ENCODE measurements at regions not wholly inside any gene's neighbourhood (a gene's known extent, or its start where the extent isn't known, plus 50 kb on each side); places are given as distances from the start of the nearest gene placed in this dataset.

DNA sequence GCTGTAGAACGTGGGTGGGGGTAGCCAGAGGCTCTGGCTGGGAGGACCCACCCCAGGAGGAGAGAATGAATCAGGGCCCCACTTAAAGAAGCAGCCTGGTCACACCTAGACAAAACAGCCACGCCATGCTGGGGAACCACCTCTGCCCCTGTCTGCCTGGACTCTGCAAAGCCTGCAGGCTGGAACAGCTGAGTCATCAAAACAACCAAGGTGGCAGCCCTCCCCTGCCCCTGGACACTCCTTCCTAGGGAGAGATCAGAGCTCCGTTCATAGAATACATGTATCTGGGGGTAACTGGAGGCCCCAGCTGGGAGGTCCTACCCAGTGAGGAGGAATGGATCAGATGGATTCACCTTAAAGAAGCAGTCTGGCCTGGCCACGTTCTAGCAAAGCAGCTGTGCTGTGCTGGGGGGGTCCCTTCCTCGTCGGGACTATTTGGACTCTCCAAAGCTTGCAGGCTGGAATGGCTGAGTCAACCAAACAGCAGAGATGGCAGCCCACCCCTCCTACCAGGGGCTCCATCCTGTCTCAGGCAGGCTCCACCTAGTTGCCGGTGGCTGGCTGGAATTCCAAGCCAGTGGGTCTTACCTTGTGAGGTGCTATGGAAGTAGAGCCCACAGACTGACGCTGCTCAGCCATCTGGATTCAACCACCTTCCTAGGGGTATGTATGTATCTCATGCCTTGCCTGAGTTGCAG, 50.5 kb upstream of the NT5C1B start:
- H3K36me3 Mint-ChIP-seq (ENCODE audit: low read depth) = peaks cover 36% of the 10 kb centered on the region
- peaks cover 27% of the 10 kb centered on the region for H3K9me3 Mint-ChIP-seq
- no peak overlapping the region for H3K4me3 Mint-ChIP-seq
- H3K27ac Mint-ChIP-seq = no peak overlapping the region
- TF ChIP-seq, protein P1, sequence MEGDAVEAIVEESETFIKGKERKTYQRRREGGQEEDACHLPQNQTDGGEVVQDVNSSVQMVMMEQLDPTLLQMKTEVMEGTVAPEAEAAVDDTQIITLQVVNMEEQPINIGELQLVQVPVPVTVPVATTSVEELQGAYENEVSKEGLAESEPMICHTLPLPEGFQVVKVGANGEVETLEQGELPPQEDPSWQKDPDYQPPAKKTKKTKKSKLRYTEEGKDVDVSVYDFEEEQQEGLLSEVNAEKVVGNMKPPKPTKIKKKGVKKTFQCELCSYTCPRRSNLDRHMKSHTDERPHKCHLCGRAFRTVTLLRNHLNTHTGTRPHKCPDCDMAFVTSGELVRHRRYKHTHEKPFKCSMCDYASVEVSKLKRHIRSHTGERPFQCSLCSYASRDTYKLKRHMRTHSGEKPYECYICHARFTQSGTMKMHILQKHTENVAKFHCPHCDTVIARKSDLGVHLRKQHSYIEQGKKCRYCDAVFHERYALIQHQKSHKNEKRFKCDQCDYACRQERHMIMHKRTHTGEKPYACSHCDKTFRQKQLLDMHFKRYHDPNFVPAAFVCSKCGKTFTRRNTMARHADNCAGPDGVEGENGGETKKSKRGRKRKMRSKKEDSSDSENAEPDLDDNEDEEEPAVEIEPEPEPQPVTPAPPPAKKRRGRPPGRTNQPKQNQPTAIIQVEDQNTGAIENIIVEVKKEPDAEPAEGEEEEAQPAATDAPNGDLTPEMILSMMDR (IDR thresholded peaks at IDR 0.05) = no peak
- no peaks in the 10 kb centered on the region for H3K4me1 Mint-ChIP-seq (ENCODE audit: low read depth)
- H3K27me3 Mint-ChIP-seq (ENCODE audit: insufficient read depth) = no peaks in the 10 kb centered on the region; the same call in 1 of the 2 replicates
- no peak for DNase-seq

Data from HFFc6 (cell line).